ENCODE measurements at regions not wholly inside any gene's neighbourhood (a gene's known extent, or its start where the extent isn't known, plus 50 kb on each side); places are given as distances from the start of the nearest gene placed in this dataset.

GRCh38 chr10:77710081-77710551, 72.5 kb upstream of the KCNMA1 start:
- DNase-seq: no peak

GRCh38 chr10:77707570-77707969, 70.0 kb upstream of the KCNMA1 start:
- DNase-seq: no peak

- no peak for DNase-seq
Observed at GRCh38 chr10:77702166-77702565, 64.6 kb upstream of the KCNMA1 start.

DNA sequence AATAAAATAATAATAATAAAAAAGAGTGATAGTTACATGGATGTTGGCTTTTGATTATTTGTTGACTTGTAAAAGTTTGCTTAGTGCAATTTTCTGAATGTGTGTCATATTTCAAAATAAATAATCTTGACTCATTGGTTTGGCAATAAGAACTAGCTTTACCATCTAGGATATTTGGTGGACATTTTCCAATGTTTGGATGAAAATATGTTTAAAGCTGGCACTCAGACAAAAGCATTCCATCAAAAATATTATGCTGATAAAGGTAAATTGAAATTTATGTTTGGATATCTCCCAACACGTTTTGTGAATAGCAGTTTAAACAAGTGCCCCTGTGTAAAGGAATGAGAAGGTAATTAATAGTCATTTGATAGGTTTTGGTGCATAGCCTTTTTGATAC, 62.5 kb upstream of the KCNMA1 start:
- DNase-seq: no peak

DNA sequence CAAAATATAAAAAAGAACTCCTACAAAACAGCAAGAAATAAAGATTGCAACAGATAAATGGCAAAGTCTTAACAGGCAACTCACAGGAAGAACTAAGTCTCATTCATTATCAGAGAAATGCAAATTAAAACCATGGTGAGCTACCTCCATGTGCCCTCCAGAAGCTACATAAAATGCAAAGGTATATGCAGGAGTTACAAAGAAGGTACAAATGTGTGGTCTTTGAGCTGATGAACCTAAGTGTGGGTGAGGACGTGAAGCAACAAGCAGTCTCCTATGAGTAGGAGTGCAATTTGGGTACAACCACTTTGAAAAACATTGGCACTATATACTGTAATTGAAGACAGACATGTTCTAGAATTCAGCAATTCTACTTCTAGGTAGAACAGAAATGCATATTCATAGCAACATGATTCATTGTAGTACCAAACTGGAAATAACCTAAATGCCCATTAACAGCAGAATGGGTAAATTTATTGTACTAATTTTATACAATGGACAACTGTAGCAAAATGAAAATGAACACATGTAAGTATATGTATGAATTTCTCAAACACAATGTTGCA, 61.6 kb upstream of the KCNMA1 start:
- no peak for DNase-seq

DNA sequence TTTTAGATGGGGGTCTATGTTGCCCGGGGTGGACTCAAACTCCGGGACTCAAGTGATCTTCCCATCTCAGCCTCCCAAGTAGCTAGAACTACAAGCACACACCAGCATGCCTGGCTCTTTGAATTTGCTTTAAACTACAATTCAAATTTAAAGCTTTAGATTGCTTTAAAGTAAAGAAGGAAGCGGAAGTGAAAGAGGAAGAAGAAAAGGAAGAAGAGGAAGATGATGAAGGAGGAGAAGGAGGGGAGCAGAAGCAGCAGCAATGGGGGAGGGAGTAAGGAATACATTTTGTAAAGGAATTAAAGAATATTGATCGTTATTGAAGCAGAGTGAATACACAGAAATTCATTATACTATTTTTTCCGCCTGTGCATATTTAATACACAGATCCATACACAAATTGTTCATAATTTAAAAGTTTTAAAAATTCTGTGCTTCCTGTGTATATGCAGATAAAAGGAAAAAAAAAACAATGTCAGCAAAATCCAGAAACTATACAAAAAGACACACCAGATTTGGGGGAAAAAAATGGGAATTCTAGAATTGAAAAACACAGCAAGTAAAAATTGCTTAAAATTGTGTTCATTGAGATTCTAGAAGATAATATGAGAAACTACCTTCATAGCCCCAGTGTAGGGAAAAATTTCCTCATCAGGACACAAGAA, 60.8 kb upstream of the KCNMA1 start:
- DNase-seq: no peak

DNA sequence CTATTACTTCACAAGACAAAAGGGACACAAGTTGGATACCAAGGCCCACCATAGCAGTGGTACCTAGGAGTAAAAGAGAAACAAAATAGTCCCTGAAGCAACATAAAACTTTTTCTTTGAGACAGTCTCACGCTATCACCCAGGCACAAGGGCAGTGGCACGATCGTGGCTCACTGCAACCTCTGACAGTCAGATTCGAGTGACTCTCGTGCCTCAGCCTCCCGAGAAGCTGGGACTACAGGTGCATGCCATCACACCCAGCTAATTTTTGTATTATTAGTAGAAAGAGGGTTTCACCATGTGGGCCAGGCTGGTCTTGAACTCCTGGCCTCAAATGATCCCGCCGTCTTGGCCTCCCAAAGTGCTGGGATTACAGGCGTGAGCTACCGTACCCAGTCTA, 59.0 kb upstream of the KCNMA1 start:
- no peak for DNase-seq

DNA sequence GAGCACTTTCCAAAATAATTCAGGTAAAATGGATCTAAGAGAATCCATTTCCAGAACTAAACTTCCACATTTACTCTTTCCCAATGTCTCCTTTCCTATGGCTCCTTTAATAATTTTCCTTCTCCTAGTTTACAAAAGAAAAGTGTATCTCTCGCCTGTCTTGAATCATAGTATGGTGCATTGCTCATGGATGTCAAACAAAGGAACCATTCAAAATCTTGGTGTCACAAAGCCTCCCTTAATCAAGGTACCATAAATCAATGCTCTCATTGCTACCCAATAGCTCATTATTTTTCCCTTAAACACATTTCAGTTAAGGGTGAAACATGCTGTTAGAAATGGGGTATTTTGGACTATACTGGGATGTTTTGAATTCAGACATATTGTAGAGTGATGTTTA, 57.6 kb upstream of the KCNMA1 start:
- DNase-seq: no peak

GRCh38 chr10:77692782-77693181, 55.2 kb upstream of the KCNMA1 start:
- no peak for DNase-seq

DNA sequence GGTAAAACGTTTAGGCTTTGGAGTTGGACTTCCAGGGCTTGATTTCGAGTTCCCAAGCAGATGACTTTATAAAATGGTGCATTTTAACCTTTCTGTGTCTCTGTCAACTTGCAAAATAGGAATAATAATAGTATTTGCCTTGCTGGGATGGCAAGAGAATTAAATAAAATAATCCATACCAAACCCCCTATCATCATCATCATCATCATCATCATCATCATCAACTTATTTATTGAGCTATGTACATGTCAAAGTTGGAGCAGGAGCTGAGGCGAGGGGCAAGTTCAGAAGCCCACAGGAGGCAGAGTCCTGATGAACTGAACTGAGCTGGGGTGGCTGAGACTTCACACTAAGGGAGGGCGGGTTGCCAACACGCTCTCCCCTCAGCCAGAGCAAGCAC, 51.7 kb upstream of the KCNMA1 start:
- DNase-seq: no peak

DNA sequence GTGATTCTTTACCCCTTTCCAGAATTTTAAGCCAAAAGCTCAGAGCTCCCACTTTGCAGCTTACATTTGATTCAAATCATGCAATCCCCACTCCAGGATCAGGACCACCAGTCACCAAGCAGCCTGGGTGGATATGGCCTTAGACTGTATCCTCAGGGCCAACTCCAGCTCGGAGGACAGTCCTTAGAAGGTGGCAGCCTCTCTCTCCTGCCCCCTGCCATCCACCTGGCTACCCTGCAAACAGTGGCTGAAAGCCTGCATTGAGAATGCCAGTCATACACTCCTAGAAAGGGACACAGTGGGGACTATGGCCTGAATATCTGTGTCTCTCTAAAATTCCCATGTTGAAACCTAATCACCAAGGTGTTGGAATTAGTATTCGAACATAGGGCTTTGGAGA, 50.0 kb upstream of the KCNMA1 start:
- no peak for DNase-seq
